HG02852 (cell line): ENCODE measurements at regions not wholly inside any gene's neighbourhood (a gene's known extent, or its start where the extent isn't known, plus 50 kb on each side); places are given as distances from the start of the nearest gene placed in this dataset.

Experiments
- ATAC-seq: cut with Tn5 transposase; IDR thresholded peaks from one replicate; pipeline ENCODE4 v1.9.1; 2021; ENCODE audit warnings: mild to moderate bottlenecking, moderate library complexity; ENCODE audit not compliant: unreplicated experiment

DNA sequence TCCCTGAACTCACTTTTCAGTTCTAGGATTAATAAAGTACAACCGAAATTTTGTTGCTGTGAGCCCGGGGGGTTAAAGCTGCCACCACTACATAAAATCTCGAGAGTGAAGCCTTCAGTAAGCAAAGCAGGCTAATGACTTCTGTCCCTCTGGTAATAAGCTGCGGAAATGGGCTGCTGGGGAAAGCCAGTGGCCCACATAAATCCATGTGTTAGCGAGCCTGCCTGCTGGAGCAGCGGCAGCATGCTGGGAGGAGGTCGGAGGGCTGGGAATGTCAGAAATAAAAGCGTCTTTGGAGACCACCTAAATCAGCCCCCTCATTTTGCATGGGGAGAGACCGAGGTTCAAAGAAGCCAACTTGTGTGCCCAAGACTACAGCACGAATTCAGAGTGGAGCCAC is 371.7 kb downstream of the TNS1 start:
- no peak for ATAC-seq

GRCh38 chr2:217629347-217629746 is 373.4 kb downstream of the TNS1 start:
- ATAC-seq: no peak

DNA sequence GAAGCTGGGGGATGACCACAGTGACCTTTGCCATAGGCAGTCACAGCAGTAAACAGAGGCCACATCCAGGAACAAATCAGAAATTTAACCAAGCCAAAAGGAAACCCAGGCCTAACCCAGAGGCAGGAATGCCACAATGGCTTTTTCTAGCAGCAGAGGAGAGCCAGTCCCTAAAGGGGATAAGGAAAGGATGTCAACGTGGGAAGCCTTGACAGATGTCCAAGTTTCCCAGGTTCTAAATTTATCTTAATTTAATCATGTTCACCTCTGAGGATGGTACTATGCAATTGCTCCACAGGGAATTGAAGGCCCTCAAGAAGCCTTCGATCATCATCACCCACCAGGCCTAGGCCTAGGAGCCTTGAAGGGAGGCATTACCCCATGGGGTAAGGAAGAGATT is 374.7 kb downstream of the TNS1 start:
- ATAC-seq: no peak

GRCh38 chr2:217626926-217627325 is 375.9 kb downstream of the TNS1 start:
- ATAC-seq: no peak

DNA sequence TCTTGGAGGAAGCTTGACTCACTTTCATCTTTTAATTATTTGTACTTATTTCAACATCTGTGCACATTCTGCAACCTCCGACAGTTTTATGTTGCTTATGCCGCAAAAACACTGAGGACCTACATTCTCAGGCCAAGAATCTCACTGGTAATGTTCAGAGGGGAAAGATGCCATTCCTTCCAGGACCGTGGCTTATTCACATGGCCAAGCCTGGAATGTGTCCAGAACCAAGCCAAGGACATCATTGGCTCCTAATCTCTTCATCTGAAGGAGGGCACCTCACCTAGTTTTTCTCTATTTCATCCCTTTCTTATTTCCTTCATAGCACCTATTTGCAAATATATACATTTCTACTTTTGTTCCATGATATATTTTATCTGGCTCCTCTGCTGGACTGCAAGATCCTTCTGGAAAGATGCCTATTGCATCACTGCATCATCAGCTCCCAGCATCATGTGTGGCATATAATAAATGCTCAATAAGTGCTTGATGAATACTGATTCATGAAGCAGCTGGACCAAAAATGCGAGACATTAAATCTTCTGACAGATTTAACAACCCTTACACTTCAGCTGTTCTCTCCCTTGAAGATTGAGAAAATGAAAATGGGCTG is 377.1 kb downstream of the TNS1 start:
- ATAC-seq: no peak

DNA sequence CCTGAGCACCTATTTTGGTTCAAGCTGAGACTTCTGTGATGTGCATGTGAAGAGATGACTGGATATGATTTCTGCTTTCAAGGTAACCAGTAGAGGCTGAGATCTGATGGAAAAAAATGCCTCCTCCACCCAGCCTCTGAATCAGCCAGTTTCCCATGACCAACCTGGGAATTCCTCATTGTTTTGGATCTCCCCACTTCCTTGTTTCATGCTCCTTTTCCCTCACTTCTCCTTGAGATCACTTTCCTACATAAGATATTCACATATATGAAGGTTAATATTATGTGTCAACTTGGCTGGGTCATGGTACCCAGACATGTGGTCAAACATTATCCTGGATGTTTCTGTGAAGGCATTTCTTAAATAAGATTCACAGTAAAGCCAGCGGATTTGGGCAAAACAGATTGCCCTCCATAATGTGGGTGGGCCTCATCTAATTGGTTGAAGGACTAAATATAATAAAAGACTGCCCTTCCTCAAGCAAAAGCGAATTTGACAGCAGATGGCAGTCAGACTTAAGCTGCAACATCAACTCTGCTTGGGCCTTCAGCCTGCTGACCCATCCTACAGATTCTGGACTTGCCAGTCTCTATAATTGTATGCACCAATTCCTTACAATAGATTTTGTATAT is 379.4 kb downstream of the TNS1 start:
- no peak for ATAC-seq

DNA sequence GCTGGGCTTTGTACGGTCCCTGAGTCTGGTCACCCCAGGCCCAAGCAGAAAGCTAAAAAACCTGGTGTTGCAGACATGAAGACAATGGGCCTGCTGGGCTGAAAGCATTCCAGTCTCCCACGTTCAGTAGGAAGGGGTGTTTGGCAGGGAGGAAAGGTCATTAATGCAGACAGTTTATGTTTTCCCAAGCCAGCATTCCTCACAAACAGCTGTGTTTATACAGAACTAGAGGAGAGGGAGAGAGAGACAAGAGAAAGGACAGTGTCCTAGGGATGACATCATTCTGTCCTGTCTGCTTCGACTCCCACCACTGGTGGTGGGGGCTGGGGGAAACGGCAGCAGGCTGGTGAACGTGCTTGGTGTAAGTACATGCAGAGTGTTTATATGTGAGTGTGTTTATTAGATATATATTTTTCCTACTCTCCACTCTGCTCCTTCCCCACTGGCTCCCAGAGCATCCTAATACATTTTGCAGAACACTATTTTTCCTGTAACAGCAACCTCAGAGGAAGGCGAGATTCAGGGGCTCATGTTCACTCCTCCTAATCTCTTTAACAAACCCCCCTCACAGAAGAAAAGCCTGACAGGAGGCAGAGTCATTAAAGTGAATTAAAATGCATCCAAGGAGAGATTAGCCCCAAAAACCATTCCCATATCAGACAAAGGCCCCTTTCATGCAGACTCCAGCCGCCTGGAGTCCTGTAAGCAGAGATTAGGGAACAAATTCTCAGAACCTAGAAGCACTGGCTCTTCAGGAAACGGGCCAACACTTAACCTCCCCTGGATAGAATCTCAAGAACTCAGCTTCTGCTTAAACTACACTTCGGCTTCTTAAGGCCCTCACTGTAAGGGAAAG is 380.4 kb downstream of the TNS1 start:
- ATAC-seq: no peak

GRCh38 chr2:217621391-217621801 is 381.4 kb downstream of the TNS1 start:
- ATAC-seq: no peak

DNA sequence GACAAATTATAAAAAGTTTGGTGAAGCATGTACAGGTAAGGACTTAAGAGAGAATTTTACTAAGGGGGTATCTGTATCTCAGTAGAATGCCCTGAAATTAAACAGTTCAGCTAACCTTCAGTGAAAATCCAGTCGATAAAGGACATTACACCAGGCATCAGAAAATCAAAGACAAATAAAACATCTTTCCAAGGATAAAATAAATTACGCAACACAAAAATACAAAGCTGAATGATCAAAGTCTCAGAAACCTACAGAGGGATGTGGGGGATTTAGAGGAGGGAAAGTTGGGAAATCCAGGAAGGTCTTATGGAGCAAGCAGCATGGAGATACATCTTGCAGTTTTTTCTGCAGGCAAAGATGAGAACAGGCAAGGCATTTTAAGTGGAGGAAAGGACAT is 384.1 kb downstream of the TNS1 start:
- no peak for ATAC-seq

DNA sequence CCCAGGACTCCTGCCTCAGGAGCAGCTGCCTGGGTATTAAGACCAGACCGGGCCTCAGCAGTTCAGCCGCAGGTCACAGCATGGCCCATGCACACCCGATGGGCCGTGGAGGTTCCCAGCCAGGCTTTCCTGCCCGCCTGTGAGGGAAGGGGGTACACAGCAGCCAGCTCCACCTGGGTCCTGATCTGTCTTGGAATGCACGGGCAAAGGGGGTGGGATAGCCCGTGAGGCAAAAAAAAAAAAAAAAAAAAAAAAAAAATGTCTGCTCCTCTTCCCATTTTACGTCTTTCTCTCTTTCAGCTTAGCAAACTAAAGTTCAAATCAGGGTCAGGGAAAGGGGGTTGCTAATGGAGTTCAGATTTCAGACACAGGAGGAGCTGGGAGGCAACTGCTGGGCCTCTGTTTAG is 385.2 kb downstream of the TNS1 start:
- ATAC-seq: no peak

DNA sequence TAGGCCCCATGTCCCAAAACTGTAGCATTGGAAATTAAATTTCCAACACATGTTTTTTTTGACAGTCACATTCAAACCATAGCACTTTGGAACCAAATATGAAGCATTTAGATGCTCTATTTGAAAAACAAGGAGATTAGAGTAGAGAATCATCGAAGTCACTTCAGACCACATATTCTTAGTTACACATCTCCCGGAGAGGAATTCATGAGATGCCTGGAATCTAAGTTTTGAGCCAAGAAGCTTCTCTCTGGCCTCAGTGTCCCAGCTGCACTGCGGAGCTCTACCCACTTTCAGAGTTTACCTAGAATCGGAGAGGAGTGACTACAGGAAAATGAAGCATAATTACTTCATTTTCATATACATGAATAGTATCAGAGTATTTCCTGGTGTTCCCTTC is 385.9 kb downstream of the TNS1 start:
- ATAC-seq: no peak

GRCh38 chr2:217615171-217615570 is 387.6 kb downstream of the TNS1 start:
- no peak for ATAC-seq

- no peak for ATAC-seq
Measured at GRCh38 chr2:217614498-217614897, 388.3 kb downstream of the TNS1 start.

DNA sequence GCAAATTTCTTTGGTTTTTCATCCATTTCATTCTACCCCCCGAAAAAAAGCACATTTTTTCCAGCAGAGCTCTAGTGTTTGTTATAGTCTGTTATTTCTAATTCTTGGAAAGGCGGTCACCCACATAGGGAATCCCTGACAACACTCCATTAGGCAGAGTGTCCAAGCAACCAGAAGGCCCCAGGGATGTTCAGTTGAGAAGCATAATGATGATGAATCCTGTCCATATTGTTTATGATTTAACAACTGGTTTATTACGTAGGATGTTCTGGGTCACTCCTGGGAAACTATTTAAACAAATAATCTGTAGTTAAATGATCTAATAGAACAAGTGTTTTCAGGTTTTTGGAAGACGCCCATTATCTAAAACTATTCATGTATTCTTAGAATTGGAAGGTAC is 388.7 kb downstream of the TNS1 start:
- ATAC-seq: no peak

DNA sequence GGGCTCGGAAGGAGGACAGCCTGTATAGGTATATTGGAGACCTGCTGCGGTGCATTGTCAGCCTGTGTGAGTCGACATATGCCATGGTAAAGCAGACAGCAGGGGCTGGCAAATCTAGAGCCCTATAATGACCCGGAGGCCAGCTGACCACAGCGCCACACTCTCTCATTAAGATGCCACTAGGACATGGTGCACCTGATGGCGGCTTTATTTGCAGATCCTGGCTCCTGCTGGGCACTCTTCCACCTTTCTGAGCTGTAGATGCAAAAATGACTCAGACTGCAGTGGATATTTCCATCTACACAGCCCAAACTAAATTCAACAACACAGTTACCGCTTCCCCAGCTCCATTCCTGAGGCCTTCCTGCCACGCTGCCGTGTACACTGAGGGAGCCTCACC is 389.9 kb downstream of the TNS1 start:
- ATAC-seq: no peak

GRCh38 chr2:217612211-217612610 is 390.6 kb downstream of the TNS1 start:
- ATAC-seq: no peak

- no peak for ATAC-seq
Measured at GRCh38 chr2:217611626-217612127, 391.1 kb downstream of the TNS1 start.

- no peak for ATAC-seq
Measured at GRCh38 chr2:217611056-217611455, 391.7 kb downstream of the TNS1 start.

- no peak for ATAC-seq
Measured at GRCh38 chr2:217610401-217610814, 392.4 kb downstream of the TNS1 start.

GRCh38 chr2:217609952-217610351 is 392.8 kb downstream of the TNS1 start:
- no peak for ATAC-seq

GRCh38 chr2:217606296-217606695 is 396.5 kb downstream of the TNS1 start:
- no peak for ATAC-seq
